ENCODE measurements at regions not wholly inside any gene's neighbourhood (a gene's known extent, or its start where the extent isn't known, plus 50 kb on each side); places are given as distances from the start of the nearest gene placed in this dataset.
"Not testable (repeated sequence)": the region's sequence is repeated elsewhere in the genome, so short reads cannot be mapped to it uniquely, and the experiment has no call there.

DNA sequence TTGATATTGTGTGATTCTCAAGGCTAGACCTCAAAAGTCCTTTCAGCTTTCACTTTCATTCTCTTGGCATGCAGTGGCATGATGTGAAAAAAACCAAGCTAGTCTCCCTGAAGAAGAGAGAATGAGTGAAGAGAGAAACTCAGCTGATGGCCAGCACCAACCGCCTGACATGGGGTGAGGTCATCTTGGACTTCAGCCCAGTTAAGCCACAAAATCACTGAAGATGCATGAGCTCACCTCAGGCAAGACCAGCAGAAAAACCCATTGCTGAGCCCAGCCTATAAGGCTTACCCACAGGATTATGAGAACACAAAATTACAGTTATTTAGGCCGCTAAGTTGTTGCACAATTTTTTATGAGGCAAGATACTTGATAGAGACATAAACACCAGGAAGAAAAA lies 496.5 kb downstream of the TOX3 start:
- no peak for DNase-seq

DNA sequence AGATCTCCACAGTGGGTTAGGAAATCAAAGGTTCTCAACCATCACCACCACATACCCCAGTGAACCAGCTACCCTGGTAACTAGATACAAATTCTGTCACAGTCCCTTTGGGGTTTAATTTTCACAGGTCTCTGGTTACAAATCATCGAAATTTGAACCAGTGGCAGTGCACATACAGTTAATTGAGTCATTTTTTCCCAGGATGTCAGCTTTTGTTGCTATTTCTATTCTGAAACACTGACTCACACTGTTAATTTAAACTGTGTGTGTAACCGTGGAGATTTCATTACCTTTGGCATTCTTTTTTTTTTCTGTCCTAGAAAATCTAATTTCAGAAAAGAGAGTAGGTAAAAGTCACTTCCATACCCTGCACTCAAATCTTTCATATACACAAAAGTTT lies 511.5 kb downstream of the TOX3 start:
- DNase-seq: no peak

DNA sequence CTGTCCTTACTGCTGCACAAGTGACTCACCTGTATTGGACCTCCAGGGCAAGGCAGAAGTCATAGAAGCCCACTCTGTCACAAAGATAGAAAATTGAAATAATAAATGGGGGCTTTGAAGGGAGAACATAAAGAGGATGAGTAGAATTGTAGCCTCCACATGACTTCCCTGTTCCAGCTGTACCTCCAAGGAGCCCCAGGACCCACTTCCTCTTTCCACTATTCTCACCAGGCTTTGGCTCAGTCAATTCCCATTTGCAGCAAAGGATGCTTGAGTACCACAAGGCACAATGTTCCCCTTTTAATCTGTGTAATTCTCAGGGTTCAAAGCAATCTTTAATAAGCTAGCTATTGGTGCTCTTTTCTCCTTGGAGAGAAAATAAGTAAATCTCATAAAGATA lies 512.1 kb downstream of the TOX3 start:
- no peak for DNase-seq

DNA sequence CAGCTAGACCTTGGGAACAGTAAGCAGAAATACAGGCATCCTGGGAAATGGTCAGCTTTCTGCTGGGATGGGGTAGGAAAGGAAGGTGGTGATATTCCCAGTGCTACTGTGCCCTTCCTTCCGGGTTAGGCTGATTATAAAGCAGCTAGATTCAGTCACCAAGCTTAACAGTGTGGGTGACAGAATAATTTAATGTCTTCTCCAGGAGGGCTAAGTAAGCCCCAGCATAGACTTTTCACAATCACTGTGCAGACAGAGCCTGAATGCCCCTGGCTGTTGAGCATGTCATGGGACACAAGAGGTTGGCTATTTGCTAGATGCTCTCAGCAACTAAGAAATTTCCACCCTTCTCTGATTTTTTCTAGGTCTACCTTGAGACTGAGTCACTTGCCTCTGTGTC lies 513.0 kb downstream of the TOX3 start:
- no peak for DNase-seq

DNA sequence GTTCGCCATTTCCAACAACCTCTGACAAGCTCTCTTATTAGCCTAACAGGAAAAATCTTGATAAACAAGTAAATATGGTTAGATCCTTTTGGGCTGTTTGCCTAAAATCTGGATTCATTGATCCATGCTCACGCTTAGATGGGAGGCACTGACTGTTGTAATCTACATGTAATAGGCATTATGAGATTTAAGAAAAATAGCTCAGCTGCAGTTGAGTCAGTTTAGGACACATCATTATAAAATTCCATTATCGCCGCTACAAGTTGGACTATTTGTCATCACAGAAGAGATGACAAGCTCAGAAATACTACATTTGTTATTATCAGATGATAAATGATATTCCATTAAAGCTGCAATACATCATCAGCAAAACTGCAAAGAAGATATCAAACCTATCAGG lies 524.0 kb downstream of the TOX3 start:
- DNase-seq: no peak

DNA sequence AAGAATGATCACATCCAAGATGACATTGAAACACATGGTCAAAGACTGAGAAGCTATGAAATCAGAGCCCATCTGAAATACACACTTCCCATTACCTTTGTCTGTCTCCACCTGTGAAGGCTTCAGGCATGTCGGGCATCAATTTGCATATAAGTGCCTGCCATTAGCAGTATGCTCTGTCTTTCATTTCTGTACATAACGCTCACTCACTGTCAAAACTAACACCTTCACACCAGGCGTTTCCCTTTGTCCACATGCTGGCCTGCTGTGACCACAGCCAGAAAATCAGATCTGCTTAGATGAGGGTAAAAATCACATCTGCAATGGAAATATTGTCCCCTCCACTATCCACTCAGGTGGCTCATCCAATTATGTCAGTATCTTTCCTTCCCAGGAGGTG lies 524.8 kb downstream of the TOX3 start:
- DNase-seq: no peak

DNA sequence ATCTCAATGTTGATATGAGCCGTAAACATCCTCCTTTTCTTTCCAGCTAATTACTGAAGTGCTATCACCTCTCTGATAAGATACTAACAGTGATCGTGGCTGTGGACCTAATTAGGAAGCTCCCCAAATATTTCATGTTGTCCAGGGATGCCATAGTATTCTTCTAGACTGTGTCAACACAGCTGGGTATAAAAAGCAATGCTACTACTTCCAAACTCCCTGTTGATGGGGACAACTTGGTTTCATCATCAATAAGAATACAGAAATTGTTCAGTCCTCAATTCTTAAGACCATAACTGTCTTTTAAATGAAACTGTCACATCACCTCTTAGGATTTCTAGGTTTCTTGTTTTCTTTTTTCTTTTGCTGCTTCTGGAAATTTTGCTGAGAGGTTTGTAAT lies 530.6 kb downstream of the TOX3 start:
- DNase-seq: no peak

DNA sequence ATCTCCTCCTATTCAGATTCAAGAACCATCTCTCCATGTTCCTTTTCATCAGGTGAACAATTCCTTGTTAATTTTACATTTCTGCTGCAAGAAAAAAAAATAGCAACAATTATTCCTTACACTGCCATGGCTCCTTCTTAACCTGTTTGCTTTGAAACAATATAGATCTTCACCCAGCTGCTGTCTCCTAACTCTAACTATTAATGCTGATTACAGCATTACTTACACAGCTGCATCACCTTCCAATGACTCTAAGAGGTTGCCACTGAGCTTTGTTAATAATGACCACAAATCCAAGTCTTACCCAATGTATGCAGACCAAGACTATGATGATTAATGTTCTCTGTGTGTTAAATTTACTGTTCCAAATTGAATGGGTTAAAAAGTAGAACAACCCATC lies 541.4 kb downstream of the TOX3 start:
- no peak for DNase-seq

DNA sequence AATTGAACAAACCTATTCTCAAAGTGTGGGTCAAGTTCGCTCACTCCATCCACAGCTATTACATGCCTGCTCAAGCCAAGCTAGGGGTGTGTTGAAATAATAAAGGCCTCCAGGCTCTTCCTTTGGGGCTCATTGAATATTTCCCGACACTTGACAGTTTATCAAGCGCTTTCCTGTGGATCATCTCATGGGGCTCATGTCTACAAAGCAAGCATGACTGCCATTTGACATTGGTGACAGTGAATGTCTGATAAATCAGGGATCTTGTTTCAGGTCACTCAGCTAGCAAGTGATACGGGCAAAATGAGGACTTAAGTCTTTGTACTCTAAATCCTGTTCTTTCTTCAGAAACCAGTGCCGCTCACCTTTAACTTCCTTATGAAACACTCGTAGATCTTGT lies 542.6 kb downstream of the TOX3 start:
- DNase-seq: no peak

DNA sequence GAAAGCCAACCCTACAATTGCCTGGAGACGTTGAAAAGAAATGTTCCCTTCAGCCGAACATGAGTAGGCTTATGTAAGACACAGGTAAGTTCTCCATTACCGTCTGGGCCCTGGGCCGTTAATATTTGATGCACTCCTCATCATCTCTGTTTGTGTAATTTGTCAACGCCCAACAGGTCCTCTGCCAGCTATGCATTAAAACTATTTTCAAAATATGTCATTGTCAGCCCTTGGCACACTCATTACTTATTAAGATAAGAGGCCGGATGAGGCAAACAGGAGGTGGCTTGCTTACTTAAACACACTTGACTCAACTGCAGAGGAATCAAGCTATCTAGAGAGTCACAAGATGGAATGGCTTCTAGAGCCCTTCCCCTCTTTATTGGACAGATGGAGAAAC lies 544.9 kb downstream of the TOX3 start:
- DNase-seq: no peak

DNA sequence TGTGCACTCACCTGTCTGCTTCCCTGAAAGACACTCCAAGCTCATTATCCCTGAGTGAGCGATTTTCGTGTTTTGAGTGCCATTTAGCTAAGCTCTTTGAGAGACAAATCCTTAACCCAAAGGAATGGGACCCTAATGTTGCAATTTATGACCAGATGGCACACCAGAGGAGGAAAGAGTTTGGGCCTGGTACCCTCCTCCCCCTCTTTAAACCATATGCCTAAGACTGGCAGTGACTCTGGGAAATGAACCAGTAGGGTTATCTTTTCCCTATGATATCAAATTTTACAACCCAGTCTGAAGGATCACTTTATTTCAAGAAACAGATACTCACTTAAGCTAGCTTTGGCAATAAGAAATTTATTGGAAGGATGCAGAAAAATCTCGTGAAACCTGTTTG lies 550.4 kb downstream of the TOX3 start:
- DNase-seq: peak; percentile 89

DNA sequence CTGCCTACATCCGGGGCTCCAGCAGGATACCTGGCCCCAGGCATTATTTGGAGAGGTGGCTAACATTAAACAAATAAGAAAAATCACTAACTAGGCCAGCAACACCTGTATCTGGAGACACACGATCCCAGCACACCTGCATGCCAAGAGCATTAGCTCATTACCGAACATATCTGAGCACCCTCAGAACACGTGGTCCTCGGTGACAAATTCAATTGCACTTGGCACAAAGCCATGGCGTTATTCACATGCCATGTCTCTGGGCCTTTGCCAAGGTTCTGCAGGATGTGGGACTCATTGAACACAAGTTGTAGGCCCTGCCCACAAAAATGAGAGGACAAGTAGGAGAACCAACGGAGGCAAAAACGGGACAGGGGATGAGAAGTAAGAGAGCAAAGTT lies 552.3 kb downstream of the TOX3 start:
- DNase-seq: peak; percentile 96

DNA sequence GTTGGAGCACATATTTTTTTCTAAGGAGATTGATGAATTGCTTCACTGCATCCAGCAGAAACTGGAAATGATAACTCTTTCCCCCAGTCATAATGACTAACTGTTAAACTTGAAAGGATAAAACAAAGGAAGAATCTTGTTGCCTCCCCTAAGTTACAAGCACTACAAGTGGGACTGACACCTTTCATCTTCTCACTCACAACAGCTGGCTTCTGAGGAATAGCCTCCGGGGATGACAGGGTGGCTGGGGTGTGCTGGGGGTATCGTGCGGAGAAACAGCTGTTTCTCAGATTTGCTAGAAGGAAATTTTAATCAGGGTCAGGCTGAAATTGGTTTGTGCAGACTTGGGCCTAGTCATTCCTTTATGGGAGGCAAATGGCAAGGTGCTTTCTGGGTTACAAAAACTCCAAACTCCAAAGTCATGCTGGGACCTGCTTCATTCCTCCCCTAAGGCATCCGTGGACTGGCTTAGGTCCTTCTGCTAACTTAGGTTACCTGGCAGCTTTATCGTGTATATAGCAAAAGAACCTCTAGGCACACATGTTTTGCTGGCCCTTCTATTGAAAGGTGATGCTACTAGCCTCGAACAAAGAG lies 557.2 kb downstream of the TOX3 start:
- no peak for DNase-seq

DNA sequence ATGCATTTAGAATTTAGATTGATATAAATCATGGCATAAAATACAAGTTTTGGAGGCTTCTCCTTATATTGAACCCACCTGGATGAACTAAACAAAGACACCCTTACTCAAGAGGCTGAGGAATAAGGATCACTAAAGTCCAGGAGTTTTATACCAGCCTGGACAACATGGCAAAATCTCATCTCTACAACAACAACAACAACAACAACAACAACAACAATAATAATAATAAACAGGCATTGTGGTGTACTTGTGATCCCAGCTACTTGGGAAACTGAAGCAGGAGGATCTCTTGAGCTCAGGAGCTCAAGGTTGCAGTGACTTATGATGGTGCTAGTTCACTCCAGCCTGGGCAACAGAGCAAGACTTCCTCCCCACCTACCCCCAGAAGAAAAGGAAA lies 558.0 kb downstream of the TOX3 start:
- DNase-seq: no peak

DNA sequence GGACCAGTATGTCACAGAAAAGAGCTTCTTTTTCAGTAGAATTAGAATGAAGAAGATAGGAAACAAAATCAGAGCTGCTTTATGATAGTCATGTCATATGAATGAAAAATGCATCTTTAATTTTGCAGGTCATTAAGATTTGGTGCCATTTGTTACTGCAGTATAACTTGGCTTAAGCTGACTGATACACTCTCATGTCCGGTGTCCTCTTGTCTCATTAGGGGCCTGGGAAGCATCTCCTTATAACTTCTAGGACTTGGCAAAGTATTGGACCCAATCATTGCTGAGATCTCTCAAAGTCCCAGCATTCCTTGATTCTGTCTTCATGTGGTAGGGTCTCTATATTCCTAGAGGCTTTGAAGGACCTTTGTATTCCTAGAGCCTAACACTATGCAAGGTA lies 559.4 kb downstream of the TOX3 start:
- DNase-seq: no peak

DNA sequence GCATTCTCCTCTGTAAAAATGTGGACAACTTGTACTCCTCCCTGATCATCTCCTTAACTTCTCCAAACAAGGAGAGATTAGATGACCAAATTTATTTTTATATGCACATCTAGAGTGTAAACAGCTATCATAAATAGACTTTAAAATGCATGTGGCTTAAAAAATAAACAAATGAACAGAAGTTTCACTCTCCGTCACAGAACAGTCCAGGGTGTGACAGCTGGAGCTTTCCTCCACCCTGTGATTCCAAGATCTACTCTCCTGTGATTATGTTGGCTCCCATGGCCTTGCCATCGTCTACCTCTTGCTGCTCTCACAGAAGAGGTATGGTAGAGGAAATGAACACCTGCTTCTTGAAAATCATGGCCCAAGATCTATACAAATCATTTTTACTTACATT lies 560.2 kb downstream of the TOX3 start:
- no peak for DNase-seq

DNA sequence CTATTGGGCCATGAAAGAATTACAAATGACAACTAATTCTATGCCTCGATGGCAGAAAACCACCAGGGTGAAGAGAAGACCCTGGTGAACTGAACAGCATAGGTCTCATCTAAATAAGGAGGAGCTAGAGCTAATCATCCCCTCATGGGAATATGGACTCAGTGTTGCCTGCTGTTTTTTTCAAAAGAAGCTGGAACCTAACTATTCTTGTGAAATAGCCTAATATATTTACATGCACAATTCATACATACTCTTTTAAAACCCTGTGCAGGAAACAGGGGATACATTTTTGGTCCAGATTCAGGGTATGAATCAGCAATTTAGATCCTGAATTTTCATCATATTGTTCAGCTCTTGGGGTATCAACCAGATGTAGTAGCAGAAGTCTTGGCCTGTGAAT lies 560.6 kb downstream of the TOX3 start:
- no peak for DNase-seq

DNA sequence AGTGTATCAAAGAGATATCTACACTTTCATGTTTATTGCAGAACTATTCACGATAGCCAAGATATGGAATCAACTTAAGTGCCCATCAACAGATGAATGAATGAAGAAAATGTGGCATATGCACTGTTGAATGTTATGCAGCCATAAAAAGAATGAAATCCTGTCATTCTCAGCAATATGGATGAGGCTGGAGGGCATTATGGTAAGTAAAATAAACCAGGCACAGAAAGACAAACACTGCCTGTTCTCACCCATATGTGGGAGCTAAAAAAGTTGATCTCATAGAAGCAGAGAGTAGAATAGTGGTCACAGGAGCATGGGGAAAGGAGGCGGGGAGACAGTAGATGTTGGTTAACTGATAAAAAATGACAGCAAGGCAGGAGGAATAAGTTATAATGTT lies 561.8 kb downstream of the TOX3 start:
- no peak for DNase-seq

DNA sequence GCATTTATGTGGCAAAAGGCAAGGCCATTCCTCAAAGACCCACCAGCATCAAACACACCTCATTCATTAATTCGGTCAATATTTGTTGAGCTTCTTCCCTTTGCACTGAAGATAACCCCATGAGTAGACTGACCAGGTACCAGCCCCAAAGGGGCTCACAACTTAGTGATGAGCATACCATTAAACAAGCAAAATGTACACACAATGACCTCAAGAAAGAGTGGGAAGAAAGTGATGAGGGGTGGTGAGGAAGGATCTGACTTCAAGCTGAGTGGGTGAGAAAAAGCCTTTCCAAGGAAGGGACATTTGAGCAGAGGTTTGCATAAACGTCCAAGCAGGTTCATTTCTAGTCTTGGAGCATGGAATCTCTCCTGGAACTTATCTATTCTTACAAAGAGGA lies 562.5 kb downstream of the TOX3 start:
- no peak for DNase-seq

DNA sequence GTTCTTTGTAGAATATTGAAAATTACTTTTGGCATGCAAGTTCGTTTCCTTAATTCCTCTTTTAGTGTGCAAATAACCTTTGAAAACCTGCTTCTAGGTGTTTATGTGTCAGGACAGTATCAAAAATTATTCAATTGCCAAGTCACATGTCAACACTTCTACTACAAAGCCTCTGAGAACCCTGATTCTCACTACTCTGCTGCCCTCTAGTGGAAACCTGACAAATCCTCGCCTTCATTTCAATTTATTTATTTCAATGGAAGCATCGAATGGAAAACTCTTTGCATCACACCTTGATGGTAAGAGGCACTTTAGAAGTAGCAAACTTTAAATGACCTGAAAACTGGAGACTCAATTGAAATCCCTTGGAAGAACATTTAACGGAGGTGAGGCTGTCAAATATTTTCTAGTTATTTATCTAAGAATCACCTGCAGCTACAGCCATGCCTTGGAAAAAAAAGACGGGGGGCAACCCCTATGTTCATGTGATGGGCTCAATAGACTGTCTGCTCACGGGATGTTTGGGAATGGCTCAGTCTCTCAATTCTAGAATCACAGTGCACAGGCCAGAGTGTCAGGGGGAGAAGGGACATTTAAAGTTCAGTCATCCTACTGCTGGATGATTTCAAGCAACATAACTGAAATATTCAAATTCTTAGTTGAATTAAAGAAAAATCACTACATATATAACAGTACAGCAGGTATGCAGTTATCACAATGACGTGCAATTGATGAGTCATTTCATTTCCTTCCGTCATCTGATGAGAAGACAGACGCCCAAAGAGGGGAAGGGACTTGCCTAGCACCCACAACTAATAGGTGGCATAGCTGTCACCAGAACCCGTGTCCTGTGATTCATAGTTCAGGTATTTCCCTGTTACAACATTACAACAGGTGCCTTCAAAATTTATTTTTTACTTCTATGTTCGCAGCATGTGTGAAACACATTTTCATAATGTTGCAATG lies 563.9 kb downstream of the TOX3 start:
- peak; percentile 77 for DNase-seq

DNA sequence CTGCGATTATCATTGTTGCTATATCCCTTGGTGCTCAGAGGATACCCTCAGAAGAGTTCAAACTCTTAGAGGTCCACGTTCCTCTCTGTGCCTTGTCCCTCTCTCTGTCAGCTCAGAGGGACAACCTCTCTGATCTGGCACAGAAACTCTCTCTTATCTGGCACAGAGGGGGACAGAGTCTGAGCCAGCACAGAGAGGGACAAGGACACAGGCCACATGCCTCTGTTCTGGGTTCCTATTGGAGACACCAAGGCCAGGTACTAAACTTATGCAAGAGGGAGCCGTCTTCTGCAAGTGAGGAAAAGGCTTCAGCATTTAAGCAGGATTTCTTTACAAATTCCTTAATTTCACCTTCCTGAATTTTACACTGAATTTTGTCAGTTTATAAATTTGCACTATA lies 565.2 kb downstream of the TOX3 start:
- no peak for DNase-seq

DNA sequence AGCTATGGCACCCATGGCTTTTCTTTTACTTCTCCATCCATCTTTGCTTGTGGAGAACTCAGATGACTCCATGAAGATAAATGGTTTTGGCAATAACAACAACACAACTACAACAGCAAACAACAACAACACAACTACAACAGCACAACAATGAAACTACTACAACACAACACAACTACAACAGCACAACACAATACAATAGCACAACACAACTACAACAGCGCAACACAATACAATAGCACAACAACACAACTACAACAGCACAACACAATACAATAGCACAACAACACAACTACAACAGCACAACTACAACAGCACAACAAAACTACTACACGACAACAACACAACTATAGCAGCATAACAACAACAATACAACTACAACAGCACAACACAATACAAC lies 569.4 kb downstream of the TOX3 start:
- not testable (repeated sequence) for DNase-seq

DNA sequence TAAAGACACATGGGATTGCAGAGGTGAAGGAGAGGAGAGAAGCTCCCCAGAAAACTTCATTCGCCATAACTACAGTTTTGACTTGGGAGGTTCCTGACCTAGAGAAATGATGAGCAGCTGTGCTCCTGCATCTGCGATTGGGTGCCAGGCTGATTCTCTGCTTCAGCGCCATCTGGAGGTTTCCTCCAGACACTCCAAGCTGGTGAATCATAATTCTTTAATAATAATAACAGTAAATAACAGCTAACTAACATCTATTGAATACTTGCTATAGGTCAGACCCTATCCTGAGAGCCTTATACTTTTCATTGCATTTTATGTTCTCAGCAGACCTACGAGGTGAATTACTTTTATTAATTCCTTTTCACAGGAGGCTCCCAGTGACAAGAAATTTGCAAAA lies 575.8 kb downstream of the TOX3 start:
- peak; percentile 7 for DNase-seq

DNA sequence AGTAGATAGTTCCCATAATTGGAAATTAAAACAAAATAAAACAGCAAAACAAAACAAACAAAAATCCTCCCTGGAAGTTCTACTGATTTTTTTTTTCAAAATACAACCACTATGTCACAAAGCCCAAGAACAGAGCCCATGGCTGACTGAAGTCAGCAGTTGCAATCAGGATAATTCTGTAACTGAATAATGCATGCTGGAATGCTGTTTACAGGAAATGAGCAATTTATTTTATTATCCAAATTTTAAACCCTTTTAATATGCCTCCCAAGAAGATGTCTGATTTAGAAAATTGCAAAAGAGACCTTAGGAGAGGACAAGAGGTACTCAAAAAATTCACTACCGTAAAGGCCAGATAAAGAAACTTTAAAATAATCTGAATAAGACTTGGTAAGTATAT lies 578.2 kb downstream of the TOX3 start:
- no peak for DNase-seq

DNA sequence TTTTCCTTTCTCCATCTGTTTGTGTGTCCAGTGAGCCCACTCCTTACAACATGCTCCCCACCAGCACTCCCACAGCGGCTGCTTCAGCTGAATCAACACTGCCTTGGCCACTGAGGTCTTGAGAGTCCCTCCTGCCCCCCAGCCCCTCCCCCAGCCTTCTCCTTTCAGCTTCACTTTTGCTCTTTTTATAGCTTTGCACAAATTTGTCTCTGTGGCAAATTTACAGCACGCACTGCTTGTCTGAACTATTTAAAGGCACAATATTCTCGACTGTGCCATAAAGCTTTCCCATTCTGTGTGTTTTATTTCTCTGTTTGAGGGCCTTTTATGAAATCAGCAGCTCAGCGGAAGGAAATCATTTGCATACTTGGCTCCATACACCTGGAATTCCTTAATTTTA lies 579.3 kb downstream of the TOX3 start:
- no peak for DNase-seq

Measured in NCI-H2171 (cell line).